C4-2B (cell line): ENCODE measurements at regions not wholly inside any gene's neighbourhood (a gene's known extent, or its start where the extent isn't known, plus 50 kb on each side); places are given as distances from the start of the nearest gene placed in this dataset.

Experiments
- H3K27ac ChIP-seq: fragments of 450-650 bp; 2 replicates; pipeline ENCODE4 v1.5.1; 2017
- CTCF ChIP-seq: fragments of 450-650 bp; conservative IDR thresholded peaks from 2 replicates; pipeline ENCODE4 v1.5.1; 2017; ENCODE audit warnings: mild to moderate bottlenecking
- ZFX ChIP-seq: fragments of 450-650 bp; IDR thresholded peaks from 2 replicates; pipeline ENCODE4 v1.6.1; 2017

DNA sequence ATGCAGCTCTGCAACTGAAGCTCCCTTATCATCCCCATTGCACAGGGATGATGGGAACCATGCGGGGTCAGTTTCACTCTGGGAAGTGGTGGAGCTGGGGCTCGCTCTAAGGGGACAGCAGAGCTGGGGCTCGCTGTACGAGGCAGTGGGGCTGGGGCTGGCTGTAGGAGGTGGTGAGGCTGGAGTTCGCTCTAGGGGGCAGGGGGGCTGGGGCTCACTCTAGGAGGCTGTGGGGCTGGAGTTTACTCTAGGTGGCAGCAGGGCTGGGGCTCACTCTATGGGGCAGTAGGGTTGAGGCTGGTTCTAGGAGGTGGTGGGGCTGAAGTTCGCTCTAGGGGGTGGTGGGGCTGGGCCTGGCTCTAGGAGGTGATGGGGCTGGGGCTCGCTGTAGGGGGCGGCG lies 99.1 kb downstream of the UQCRFS1 start:
- no peak for TF ChIP-seq ZFX
- TF ChIP-seq CTCF, result no peak
- H3K27ac ChIP-seq, result no peak overlapping the region

- no peak overlapping the region for H3K27ac ChIP-seq
- no peak for TF ChIP-seq CTCF
- no peak for TF ChIP-seq ZFX
These were observed 101.4 kb downstream of the UQCRFS1 start for GRCh38 chr19:29111576-29111975.

DNA sequence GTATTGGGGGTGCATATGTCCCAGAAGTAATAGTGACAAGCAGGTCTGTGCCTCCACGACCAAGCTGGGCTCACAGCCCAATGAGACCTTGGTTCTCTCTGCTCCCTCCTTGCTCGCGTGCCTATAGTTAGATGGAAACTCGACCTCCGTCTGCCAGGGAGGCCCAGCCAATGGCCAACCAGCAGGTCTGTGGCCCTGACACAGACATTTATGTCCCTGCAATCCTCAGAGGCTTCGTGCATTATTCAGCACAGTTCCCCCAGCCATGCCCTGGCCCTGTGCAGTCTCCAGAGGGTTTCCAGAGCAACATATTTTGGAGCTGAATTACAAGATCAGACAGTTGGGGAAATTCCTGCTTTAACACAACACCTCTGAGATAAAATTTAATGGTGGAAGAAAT lies 105.1 kb downstream of the UQCRFS1 start:
- no peak overlapping the region for H3K27ac ChIP-seq
- TF ChIP-seq ZFX (no peak), CTCF (no peak)

- no peak for TF ChIP-seq CTCF
- no peak for TF ChIP-seq ZFX
These were observed 106.5 kb downstream of the UQCRFS1 start for GRCh38 chr19:29106346-29106885.

GRCh38 chr19:29105629-29106292 lies 107.2 kb downstream of the UQCRFS1 start:
- TF ChIP-seq ZFX (no peak), CTCF (no peak)
- no peak overlapping the region for H3K27ac ChIP-seq

More at GRCh38 chr19:29106346-29106885, 106.5 kb downstream of the UQCRFS1 start:
- H3K27ac ChIP-seq, result no peak overlapping the region

DNA sequence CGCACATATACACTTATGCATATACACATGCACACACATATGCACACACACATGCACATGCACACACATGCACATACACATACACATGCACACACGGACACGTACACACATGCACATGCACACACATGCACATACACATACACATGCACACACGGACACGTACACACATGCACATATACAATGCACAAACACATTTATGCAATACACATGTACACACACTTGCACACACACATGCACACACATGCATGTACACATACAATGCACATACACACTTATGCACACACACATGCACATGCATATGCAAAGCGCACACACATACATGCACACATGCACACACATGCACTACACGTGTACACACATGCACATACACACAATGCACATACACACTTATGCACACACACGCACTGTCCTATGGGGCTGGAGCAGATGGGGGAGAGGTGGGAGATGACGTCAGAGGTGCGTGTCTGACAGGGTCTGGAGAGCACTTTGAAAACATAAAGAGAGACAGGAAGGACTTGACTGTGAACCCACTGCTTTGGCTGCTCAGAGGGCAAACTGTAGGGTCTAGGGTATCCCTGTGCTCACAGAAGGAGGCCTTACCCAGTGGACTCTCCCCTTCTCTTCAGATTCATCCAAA lies 108.2 kb downstream of the UQCRFS1 start:
- TF ChIP-seq ZFX (no peak), CTCF (no peak)

GRCh38 chr19:29098863-29099481 lies 114.0 kb downstream of the UQCRFS1 start:
- no peak for TF ChIP-seq ZFX
- TF ChIP-seq CTCF, result no peak
- no peak overlapping the region for H3K27ac ChIP-seq

More for the DNA sequence above, 108.2 kb downstream of the UQCRFS1 start:
- no peak overlapping the region for H3K27ac ChIP-seq
